ENCODE measurements at regions not wholly inside any gene's neighbourhood (a gene's known extent, or its start where the extent isn't known, plus 50 kb on each side); places are given as distances from the start of the nearest gene placed in this dataset.

DNA sequence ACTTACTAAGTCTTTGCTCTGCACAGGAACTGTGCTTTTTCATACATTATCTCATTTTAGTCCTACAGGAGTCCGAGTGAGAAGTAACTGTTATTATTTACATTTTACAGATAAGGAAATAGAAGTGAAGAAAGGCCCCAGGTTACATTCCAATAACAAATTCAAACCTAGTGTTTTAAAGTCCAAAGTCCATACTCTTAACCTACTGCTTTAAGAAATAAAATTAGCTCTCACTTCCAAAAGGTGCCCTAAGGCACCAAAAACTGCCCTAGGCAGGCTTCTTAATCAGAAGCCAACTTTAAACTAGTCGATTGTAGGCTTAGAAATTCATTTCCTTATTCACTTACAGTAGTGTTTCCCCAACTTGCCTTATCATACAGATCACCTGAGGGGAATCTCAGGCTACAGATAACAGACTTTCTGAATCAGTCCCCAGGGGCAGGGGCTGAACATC lies 555.9 kb downstream of the DIAPH3 start:
- DNase-seq (ENCODE audit: low spot score): no peak

DNA sequence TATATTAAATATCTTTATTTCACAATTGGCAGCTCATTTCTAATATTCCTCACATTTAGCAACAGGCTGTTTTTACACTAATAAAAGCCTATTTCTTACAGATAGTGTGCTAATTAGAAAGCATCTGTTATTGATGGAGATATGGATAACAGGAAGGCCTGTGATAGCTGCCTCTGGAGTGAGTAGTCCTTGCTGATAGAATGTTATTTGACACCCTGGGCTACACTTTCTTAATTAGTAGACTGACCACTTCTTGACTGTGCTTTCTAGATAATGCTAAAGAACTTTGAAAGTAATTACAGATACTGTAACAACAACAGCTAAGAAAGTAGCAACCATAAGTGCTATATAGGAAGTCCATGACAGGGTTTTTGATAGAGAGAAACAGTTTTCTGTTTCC lies 554.3 kb downstream of the DIAPH3 start:
- DNase-seq (ENCODE audit: low spot score): no peak

All from ureter (tissue), 1 donor.